Retina (tissue), 1 donor: ENCODE measurements at regions not wholly inside any gene's neighbourhood (a gene's known extent, or its start where the extent isn't known, plus 50 kb on each side); places are given as distances from the start of the nearest gene placed in this dataset.

ENCODE experiments used
- DNase-seq: peaks from one replicate; pipeline ENCODE4 v3.0.0-alpha.2; 2016

GRCh38 chr2:144711630-144712549 lies 192.0 kb upstream of the ZEB2 start:
- peak; percentile 8 for DNase-seq

DNA sequence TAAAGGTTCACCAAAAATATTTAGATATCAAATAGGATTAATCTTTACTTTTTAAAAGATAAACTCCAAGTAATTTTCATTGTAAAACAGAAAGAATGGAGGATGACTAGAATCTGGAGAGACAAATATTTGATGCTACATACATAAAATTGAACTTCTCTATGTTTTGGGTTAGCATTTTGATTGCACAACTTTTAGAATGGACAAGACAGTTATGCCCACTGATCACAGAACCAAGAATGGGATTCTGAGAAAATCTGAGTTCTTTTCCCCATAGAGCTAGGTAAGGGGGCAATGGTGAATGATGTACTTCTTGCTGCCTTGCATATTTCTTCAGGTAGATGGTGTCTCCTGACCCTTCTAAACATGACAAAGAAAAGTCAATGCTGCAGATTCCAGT lies 191.2 kb upstream of the ZEB2 start:
- no peak for DNase-seq

DNA sequence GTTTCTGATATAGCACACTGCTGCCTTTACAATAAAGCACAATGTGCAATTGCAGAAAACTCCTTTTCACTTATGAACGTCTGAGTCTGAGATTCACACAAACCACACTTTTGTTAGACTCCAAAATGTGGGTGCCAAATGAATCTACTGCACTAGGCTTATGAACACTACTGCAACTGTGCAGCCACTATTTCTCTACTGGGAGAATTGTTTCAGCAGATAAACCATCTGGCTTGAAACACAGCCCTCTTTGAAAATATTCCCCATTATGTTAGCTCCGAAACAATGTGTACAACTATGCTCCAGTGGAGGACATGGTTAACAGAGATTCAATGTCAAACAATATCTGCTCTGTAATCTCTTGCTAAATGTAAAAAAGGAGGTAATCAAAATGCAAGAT lies 188.7 kb upstream of the ZEB2 start:
- no peak for DNase-seq

GRCh38 chr2:144707736-144708326 lies 187.9 kb upstream of the ZEB2 start:
- no peak for DNase-seq

DNA sequence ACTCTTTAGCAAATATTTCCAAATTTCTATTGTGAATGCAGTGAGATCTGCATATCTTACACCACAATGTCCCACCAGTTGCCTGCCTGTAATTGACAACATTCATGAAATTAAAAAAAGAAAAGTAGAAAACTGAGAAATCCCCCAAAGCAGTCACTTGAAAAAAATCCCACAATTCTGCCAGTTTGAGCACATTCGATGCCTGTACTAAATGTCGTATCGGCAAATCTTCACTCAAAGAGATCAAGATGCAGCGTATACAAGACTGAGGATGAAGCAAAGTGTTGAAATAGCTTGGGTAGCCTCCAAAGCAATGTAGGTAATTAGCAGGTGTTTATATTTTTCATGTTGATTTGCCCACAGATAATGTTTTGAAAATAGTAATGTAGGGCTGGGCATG lies 186.7 kb upstream of the ZEB2 start:
- DNase-seq: no peak

GRCh38 chr2:144705328-144706245 lies 185.7 kb upstream of the ZEB2 start:
- DNase-seq: no peak

DNA sequence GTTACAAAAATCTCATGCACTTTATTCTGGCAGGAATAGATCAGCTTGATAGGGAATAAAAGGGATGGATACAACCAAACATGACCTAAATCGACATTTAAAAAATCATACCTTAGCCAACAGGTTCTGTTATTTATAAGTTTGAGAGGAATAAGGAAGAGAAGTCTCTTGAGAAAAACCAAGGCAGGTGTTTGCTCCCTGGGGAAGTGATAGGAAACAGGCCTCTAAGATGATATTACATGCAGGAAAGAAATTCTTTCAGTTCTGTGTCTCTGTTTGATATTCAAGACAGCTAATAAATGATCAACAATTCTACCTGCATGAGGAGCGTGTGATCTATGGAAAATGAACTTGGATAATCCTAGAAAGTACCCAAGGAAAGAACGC lies 184.8 kb upstream of the ZEB2 start:
- DNase-seq: no peak

- no peak for DNase-seq
These were observed 184.2 kb upstream of the ZEB2 start for GRCh38 chr2:144703852-144704708.

- DNase-seq: no peak
These were observed 182.1 kb upstream of the ZEB2 start for GRCh38 chr2:144702051-144702450.

DNA sequence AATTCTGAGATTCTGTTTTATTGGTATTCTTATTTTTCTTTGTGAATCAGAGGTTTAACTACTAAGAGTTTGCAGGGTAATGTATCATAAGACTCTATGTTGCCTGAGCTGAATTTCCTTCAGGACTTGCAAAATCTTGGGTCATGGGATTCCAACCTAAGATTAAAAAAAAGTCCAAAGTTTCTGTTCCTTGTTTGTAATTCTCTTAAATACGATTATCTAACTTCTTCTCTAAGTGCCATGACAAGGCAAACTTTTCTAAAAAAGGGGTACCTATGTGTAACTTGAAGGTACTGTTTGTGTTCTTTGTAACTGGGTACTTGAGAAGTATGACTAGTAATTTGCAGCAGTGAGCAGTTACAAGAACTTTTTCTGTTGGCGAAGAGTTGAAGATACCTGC lies 181.3 kb upstream of the ZEB2 start:
- no peak for DNase-seq

- DNase-seq: no peak
These were observed 178.2 kb upstream of the ZEB2 start for GRCh38 chr2:144698156-144698555.

DNA sequence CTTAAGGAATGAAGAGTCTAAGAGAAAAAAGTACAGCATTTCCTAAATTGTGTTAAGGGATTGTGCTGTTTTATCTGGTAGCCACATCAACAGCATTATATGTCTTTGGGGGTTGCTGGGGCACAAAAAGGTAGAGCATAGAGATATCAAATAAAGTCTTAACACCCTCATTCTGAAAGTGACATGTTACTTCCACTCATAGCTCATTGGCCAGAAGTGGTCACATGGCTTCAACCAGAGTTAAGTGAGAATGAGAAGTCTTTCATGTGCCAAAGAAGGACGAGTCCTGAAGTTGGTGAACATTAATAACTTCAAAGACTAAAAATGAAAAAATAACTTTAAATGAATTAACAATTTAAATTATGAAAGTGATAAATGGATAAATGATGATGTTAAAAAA lies 175.7 kb upstream of the ZEB2 start:
- DNase-seq: no peak

DNA sequence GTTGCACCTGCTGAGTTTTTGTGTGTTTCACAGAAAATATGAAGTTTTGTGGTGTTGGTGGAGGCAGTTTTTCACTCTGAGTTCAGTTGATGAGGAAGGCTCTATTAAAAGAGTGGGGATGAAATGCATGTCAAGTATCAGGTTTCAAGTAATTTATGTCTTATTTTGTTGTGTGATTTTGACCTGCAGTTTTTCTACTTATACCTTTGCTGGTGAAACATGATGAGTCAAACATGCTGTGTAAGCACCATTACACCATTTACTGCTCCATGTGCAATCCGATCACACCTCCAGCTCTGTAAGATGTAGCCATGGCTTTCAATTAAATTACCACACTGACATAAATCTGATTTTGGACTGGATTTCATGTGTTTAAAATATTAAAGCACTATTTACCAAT lies 174.5 kb upstream of the ZEB2 start:
- DNase-seq: no peak

DNA sequence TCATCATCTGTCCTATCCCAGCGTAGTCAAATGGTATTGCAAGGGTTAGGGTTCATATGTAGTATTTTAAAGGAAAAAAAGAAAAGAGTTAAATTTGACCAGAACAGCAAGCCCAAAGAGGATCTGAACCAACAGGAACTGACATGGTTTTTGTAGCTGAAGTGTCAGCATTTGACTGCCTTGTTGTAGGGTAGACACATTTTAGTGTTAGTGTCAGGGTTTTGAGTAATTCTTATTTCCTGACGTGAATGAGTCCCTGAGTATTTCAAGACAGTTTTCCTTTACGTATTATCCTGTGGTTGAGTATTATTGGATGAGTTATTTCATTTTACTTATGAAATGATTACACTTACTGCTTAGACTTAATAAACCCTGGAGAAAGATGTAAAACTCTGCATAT lies 173.3 kb upstream of the ZEB2 start:
- no peak for DNase-seq

GRCh38 chr2:144692661-144693060 lies 172.7 kb upstream of the ZEB2 start:
- no peak for DNase-seq

DNA sequence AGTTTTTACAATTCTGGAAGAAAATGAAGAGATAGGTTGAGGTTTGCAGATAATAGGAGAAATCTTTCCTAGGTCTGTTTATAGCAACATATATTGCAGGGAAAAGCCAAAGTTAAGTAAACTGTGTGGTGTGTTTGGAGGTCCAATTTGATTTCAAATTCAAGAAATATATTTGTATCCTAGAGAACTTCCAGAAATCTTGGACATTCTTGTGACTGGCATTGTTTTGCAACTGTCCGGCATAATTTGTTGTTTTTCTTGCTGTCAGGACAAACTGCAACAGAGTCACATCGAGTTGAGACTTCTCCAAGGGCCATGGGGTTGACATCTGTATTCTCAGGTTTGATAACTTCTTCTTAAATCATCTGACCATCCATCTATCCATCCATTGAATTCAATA lies 170.9 kb upstream of the ZEB2 start:
- DNase-seq: no peak

DNA sequence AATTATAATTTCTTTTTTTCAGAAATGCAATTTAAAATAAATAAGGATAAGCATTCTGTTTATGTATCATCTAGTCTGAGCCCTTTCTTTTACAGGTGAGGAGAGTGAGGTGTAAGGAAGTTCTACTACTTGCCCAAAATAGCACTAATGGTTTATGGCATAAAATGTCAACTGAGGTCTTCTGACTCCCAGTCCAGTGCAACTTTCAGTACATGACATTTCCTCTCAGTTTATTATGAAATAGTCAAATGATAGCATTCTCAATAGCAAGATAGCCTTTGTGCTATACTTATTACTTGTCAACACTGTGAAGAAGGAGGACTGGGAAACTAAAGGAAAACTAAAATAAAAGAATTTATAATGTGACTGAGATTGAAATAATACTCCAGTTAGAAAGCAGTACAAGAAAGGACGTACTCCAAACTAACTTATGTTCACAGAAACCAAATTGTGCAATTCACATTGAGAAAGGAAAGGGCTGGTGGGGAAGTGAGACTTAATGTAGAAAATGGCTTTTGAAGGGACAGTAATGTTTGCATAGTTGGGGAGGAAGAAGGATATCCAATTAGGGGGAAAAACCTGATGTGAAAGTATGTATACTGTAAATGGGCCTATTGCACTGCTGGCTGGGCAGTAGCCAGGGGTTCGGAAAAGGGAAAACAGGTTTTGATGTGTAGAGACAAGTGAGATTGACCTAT lies 166.7 kb upstream of the ZEB2 start:
- DNase-seq: no peak

DNA sequence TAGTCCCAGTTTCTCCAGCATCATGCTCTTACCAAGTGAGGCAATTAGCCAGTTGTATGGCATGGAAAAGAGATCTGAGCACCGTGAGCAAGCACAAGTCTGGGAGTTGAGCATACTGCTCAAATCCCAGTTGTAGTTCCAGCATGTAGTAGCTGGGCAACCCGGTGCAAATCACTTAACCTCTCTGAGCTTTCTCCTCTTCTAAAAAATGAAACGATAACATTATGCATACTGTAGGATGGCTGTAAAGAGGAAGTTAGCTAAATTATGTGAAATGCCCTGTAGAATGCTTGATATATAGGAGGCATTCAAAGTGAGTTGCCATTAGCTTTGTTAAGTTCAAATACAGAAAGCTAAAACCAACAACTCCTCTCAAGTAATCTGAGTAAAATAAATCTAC lies 164.0 kb upstream of the ZEB2 start:
- DNase-seq: no peak

GRCh38 chr2:144683107-144683753 lies 163.3 kb upstream of the ZEB2 start:
- DNase-seq: no peak

DNA sequence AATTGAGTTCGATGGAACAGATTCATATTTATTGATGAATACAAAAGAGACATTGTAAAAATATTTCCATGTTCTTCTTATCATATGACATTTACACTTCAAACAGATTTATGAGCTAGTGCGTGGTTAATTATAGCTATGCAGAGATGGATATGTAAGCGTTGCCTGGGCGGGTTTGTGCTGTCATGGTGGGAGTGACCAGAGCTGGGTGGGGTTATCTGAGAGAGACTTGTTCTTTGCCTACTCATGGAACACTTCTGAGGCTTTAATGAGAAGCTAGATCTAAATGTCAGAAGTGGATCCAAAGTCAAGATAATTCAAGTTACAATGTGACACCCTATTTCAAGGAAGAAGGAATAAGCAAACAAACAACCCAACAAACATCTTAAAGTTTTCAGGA lies 162.3 kb upstream of the ZEB2 start:
- DNase-seq: no peak

GRCh38 chr2:144681389-144681788 lies 161.5 kb upstream of the ZEB2 start:
- DNase-seq: no peak
